Superior temporal gyrus (tissue), 1 donor: ENCODE measurements at regions not wholly inside any gene's neighbourhood (a gene's known extent, or its start where the extent isn't known, plus 50 kb on each side); places are given as distances from the start of the nearest gene placed in this dataset.

Experiments used
- DNase-seq: peaks from one replicate; pipeline ENCODE4 v3.0.0-alpha.2; 2016; ENCODE audit errors: extremely low spot score

- no peak for DNase-seq
Measured at GRCh38 chr12:90261283-90261682, 552.6 kb upstream of the ATP2B1 start.

- no peak for DNase-seq
Measured at GRCh38 chr12:90260136-90260535, 551.5 kb upstream of the ATP2B1 start.

GRCh38 chr12:90257927-90258624, 549.4 kb upstream of the ATP2B1 start:
- no peak for DNase-seq

GRCh38 chr12:90254796-90255195, 546.2 kb upstream of the ATP2B1 start:
- no peak for DNase-seq

GRCh38 chr12:90253674-90254181, 545.1 kb upstream of the ATP2B1 start:
- DNase-seq, result peak; percentile 54

GRCh38 chr12:90253136-90253535, 544.5 kb upstream of the ATP2B1 start:
- DNase-seq, result no peak

GRCh38 chr12:90250766-90251165, 542.1 kb upstream of the ATP2B1 start:
- DNase-seq, result no peak

GRCh38 chr12:90250042-90250441, 541.4 kb upstream of the ATP2B1 start:
- no peak for DNase-seq

- DNase-seq, result no peak
Measured at GRCh38 chr12:90246688-90247087, 538.0 kb upstream of the ATP2B1 start.

- DNase-seq, result peak; percentile 81
Measured at GRCh38 chr12:90245391-90245790, 536.8 kb upstream of the ATP2B1 start.

- no peak for DNase-seq
Measured at GRCh38 chr12:90244232-90244631, 535.6 kb upstream of the ATP2B1 start.

GRCh38 chr12:90243211-90243610, 534.6 kb upstream of the ATP2B1 start:
- no peak for DNase-seq

- DNase-seq, result no peak
Measured at GRCh38 chr12:90239732-90240260, 531.2 kb upstream of the ATP2B1 start.

- no peak for DNase-seq
Measured at GRCh38 chr12:90238663-90239271, 530.1 kb upstream of the ATP2B1 start.

GRCh38 chr12:90237841-90238240, 529.2 kb upstream of the ATP2B1 start:
- no peak for DNase-seq

- no peak for DNase-seq
Measured at GRCh38 chr12:90235642-90236041, 527.0 kb upstream of the ATP2B1 start.

GRCh38 chr12:90234472-90234871, 525.8 kb upstream of the ATP2B1 start:
- DNase-seq, result no peak

- DNase-seq, result no peak
Measured at GRCh38 chr12:90233168-90234100, 524.8 kb upstream of the ATP2B1 start.

GRCh38 chr12:90229407-90230170, 521.0 kb upstream of the ATP2B1 start:
- DNase-seq, result no peak

GRCh38 chr12:90226211-90226610, 517.6 kb upstream of the ATP2B1 start:
- no peak for DNase-seq

GRCh38 chr12:90216815-90217214, 508.2 kb upstream of the ATP2B1 start:
- DNase-seq, result no peak
